ENCODE measurements at regions not wholly inside any gene's neighbourhood (a gene's known extent, or its start where the extent isn't known, plus 50 kb on each side); places are given as distances from the start of the nearest gene placed in this dataset.
"Not testable (repeated sequence)": the region's sequence is repeated elsewhere in the genome, so short reads cannot be mapped to it uniquely, and the experiment has no call there.

- no peak overlapping the region for H3K27ac ChIP-seq
- TF ChIP-seq ZFX (IDR thresholded peaks at IDR 0.05), result no peak
Measured at GRCh38 chr12:46990211-46990610, 89.2 kb upstream of the PCED1B start.

DNA sequence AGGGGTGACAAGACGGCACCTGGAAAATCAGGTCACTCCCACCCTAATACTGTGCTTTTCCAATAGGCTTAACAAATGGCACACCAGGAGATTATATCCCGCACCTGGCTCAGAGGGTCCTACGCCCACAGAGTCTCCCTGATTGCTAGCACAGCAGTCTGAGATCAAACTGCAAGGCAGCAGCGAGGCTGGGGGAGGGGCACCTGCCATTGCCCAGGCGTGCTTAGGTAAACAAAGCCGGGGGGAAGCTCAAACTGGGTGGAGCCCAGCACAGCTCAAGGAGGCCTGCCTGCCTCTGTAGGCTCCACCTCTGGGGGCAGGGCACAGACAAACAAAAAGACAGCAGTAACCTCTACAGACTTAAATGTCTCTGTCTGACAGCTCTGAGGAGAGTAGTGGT is 87.4 kb upstream of the PCED1B start:
- not testable (repeated sequence) for H3K27ac ChIP-seq

DNA sequence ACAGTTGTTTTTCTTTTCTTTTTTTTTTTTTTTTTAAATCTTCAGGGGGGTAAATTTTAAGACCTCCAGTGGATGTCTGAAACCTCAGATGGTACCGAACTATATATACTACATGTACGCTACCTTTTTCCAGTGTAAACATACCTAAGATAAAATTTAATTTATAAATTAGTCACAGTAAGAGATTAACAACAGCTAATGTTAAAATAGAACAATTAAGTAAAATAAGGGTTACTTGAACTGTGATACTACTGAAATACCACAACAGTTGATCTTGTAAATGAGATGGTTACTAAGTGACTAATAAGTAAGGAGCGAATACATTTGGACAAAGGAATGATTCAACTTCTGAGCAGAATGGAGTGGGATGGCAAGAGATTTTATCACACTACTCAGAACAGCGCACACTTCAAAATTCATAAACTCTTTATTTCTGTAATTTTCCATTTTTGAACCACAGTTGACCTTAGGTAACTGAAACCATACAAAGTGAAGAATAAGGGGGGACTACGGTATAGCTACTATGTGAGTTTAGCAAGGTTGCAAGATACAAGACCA is 80.5 kb upstream of the PCED1B start:
- no peak overlapping the region for H3K27ac ChIP-seq
- TF ChIP-seq, protein P1, sequence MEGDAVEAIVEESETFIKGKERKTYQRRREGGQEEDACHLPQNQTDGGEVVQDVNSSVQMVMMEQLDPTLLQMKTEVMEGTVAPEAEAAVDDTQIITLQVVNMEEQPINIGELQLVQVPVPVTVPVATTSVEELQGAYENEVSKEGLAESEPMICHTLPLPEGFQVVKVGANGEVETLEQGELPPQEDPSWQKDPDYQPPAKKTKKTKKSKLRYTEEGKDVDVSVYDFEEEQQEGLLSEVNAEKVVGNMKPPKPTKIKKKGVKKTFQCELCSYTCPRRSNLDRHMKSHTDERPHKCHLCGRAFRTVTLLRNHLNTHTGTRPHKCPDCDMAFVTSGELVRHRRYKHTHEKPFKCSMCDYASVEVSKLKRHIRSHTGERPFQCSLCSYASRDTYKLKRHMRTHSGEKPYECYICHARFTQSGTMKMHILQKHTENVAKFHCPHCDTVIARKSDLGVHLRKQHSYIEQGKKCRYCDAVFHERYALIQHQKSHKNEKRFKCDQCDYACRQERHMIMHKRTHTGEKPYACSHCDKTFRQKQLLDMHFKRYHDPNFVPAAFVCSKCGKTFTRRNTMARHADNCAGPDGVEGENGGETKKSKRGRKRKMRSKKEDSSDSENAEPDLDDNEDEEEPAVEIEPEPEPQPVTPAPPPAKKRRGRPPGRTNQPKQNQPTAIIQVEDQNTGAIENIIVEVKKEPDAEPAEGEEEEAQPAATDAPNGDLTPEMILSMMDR (conservative IDR thresholded peaks at IDR 0.05), result no peak
- TF ChIP-seq ZFX (IDR thresholded peaks at IDR 0.05), result no peak

DNA sequence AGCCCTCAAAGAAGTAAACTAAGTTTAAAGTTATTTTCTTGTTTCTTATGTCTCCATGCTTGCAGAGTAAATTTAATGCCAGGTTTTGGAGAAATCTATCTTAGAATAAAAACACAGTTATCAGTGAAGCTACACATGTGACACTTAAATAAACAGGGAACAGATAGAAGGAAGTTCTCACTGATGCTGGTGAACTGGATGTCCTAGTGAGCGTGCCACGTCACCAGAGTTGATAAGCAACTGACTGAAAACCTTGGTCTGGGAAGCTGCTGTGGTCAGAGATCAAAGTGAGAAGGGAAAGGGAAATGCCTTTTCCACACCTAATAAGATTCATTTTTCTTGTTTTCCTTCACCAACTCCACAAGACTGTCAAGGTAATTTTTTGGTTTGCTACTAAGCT is 74.8 kb upstream of the PCED1B start:
- no peak overlapping the region for H3K27ac ChIP-seq
- TF ChIP-seq, protein P1 (conservative IDR thresholded peaks at IDR 0.05), result no peak

DNA sequence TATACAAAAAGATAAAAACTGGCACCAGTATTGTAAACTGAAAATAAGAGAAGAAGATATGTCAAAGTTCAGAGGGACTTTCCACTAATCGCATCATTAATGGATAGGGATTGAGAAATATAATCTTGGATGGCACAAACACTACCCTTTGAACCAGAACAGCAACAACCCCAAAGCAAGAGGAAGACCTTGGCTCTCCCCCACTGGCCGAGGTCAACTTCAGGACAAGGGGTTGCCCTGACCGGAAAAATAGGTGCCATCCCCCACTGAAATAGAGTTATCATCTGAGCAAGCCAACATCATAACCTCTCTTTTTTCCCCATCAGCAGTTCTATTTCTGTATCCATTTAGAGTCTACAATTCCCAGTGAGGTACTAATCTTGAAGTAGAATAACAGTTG is 72.4 kb upstream of the PCED1B start:
- TF ChIP-seq, protein P1 (conservative IDR thresholded peaks at IDR 0.05), result no peak
- no peak for TF ChIP-seq ZFX (IDR thresholded peaks at IDR 0.05)
- H3K27ac ChIP-seq, result no peak overlapping the region

DNA sequence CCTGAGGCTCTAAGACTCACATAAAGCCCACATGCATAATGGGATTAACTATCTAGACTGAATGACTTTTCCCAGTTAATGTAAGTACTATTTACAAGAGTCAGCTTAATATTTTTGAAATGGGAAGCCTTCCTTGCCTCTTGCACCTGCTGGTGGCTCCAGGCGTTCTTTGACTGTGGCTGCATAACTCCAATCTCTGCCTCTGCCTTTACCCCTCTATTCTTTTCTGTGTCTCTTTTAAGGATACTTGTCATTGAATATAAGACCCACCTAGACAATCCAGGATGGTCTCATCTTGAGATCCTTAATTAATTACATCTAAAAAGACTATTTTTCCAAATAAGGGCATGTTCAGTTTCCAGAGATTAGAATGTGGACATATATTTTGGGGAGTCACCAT is 66.9 kb upstream of the PCED1B start:
- TF ChIP-seq ZFX (IDR thresholded peaks at IDR 0.05), result no peak
- TF ChIP-seq, protein P1 (conservative IDR thresholded peaks at IDR 0.05), result no peak
- H3K27ac ChIP-seq, result no peak overlapping the region

DNA sequence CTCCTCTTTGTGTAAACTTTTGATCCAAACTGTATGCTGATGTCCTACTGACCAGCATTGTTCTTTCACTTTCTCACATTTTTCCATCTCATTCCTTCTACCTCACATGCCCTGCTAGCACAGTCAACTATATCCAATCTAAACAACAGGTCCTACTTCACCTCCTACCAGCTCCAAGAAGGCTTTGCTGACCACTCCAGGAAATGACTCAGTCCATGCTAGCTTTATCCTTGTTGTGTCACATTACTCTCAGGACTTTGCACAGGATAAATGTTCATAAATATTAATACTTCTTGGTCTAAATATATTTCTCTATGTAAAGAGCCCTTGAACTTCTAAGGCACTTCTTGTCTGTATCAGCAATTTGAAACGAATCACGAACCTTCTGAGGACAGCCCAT is 64.9 kb upstream of the PCED1B start:
- H3K27ac ChIP-seq, result no peak overlapping the region
- TF ChIP-seq ZFX (IDR thresholded peaks at IDR 0.05), result no peak
- TF ChIP-seq, protein P1 (conservative IDR thresholded peaks at IDR 0.05), result no peak

DNA sequence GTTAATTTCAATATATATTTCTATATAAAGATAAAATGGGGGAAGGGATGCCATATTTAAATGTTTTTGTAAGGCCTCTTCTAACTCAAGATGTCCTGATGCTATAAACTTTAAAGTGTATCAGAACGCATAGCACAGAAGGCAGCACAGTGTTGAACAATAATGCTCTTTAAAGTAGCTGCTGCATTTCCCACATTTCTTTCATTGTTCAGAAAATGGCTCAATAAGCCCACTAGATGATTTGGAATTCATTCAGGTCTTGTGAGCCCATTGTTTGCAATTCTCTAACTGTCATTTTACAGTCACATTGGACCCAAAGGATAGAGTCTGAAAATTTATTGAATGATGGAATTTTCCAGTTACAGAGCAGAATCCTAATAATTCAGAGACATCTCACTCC is 64.0 kb upstream of the PCED1B start:
- TF ChIP-seq ZFX (IDR thresholded peaks at IDR 0.05), result no peak
- TF ChIP-seq, protein P1 (conservative IDR thresholded peaks at IDR 0.05), result no peak
- no peak overlapping the region for H3K27ac ChIP-seq
